GM06990 (cell line): ENCODE measurements at regions not wholly inside any gene's neighbourhood (a gene's known extent, or its start where the extent isn't known, plus 50 kb on each side); places are given as distances from the start of the nearest gene placed in this dataset.

Experiments used
- DNase-seq: peaks from one replicate; pipeline ENCODE4 v3.0.0-alpha.2; 2011; ENCODE audit not compliant: insufficient read length; ENCODE audit errors: extremely low read depth
- H3K27me3 ChIP-seq: replicated peaks from 2 replicates; pipeline ENCODE4 v1.6.0; 2011; ENCODE audit warnings: low read length; ENCODE audit not compliant: control insufficient read depth, insufficient read depth
- H3K36me3 ChIP-seq: 2 replicates; pipeline ENCODE4 v1.5.1; 2011; ENCODE audit warnings: low read length; ENCODE audit not compliant: control insufficient read depth, insufficient read depth
- H3K4me3 ChIP-seq: replicated peaks from 2 replicates; pipeline ENCODE4 v1.5.1; 2011; ENCODE audit warnings: low read depth, mild to moderate bottlenecking, control low read depth, low read length
- TF ChIP-seq, protein P1 (sequence below): IDR thresholded peaks from 2 replicates; pipeline ENCODE4 v1.5.1; 2011; ENCODE audit warnings: low read length, control low read depth, mild to moderate bottlenecking, inconsistent platforms; ENCODE audit not compliant: insufficient read depth, poor library complexity, severe bottlenecking

DNA sequence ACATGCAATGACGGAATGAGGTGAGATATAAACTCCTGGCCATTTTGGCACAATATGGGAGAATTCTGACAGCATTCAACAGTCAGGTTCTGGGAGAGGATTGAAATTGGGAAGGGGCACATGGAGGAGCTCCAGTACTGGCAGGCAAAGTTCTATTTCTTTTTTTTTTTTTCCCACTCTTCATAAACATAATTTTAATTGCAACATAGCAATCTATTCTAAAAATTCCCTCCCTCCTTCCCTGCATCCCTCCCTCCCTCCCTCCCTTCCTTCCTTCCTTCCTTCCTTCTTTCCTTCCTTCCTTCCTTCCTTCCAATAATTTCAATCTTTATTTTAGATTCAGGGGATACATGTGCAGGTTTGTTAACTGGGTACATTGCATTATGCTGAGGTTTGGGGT lies 93.2 kb downstream of the PTCSC3 start:
- Histone ChIP-seq H3K4me3 (no peak overlapping the region), H3K36me3 (no peaks in the 10 kb centered on the region), H3K27me3 (no peaks in the 10 kb centered on the region)
- no peak for DNase-seq
- TF ChIP-seq, protein P1, sequence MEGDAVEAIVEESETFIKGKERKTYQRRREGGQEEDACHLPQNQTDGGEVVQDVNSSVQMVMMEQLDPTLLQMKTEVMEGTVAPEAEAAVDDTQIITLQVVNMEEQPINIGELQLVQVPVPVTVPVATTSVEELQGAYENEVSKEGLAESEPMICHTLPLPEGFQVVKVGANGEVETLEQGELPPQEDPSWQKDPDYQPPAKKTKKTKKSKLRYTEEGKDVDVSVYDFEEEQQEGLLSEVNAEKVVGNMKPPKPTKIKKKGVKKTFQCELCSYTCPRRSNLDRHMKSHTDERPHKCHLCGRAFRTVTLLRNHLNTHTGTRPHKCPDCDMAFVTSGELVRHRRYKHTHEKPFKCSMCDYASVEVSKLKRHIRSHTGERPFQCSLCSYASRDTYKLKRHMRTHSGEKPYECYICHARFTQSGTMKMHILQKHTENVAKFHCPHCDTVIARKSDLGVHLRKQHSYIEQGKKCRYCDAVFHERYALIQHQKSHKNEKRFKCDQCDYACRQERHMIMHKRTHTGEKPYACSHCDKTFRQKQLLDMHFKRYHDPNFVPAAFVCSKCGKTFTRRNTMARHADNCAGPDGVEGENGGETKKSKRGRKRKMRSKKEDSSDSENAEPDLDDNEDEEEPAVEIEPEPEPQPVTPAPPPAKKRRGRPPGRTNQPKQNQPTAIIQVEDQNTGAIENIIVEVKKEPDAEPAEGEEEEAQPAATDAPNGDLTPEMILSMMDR, result no peak

DNA sequence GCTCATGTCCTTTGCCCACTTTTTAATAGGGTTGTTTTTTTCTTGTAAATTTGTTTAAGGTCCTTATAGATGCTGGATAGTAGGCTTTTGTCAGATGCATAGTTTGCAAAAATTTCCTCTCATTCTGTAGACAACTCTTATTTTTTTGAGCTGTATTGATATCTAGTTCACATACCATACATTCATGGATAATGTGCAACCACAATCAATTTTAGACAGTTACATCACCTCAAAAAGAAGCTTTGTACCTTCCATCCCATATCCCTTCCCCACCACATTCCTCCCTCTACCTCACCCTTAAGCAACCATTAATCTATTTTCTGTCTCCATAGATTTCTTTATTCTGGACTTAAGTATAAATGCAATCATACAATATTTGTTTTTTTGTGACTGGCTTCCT lies 98.4 kb downstream of the PTCSC3 start:
- TF ChIP-seq, protein P1, result no peak
- DNase-seq, result no peak
- Histone ChIP-seq H3K36me3 (no peaks in the 10 kb centered on the region), H3K27me3 (no peaks in the 10 kb centered on the region), H3K4me3 (no peak overlapping the region)

DNA sequence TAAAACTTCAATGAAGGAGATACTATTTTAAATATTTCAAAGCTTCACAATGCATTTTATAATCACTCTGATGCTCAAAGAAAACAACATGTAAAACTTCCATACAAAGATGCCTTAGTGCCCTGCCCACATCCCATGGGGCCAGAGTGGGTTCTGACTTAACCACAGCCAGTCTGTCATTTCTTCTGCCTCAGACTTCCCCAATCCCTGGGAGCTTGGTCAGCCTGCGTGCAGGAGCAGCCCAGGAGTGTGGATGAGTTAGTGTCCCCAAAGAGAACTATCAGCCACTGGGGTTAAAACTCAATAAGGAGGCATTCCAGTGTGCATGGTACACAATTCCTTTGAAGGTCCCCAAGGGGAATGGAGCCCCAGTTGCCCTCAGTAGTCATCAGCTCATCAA lies 100.3 kb downstream of the PTCSC3 start:
- no peak overlapping the region for H3K4me3 ChIP-seq
- H3K27me3 ChIP-seq, result no peaks in the 10 kb centered on the region
- no peak for DNase-seq
- H3K36me3 ChIP-seq, result no peaks in the 10 kb centered on the region
- TF ChIP-seq, protein P1, result no peak

DNA sequence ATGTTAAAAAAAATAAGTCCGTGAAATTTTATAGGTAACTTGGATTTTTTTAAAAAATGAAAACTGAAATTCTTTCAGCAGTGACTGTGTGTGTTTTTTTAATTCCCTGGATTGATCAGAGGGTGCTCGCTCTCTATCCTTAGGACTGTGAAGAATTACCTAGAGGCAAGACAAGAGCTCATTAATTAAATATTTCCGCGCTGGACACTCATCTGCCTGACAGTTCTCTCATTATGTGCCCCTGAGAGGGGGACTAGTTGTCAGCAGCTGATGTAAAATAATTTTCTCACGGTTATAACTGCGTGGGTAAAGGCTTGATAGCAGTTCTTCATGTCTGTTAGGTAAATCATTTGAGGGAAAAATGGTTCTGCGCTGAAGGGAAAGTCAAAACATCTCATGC lies 101.3 kb downstream of the PTCSC3 start:
- no peak for DNase-seq
- Histone ChIP-seq H3K27me3 (no peaks in the 10 kb centered on the region), H3K36me3 (no peaks in the 10 kb centered on the region), H3K4me3 (no peak overlapping the region)
- TF ChIP-seq, protein P1, result no peak

DNA sequence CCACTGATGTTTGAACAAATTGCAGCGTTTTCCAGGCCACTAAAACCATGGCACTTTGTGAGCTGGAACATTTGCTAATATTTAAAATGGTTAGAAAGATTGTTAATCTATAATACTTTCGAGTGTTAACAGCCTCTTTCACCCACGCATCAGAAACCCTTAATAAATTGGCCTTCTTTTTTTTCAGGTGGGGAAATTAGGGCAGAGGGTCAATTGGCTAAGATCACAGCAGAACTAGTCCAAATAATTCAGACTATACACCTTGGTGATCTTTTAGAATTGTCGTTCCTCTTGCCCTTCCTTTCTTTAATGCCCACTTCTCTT lies 105.8 kb downstream of the PTCSC3 start:
- TF ChIP-seq, protein P1, result no peak
- DNase-seq, result no peak
- H3K27me3 ChIP-seq, result no peaks in the 10 kb centered on the region

DNA sequence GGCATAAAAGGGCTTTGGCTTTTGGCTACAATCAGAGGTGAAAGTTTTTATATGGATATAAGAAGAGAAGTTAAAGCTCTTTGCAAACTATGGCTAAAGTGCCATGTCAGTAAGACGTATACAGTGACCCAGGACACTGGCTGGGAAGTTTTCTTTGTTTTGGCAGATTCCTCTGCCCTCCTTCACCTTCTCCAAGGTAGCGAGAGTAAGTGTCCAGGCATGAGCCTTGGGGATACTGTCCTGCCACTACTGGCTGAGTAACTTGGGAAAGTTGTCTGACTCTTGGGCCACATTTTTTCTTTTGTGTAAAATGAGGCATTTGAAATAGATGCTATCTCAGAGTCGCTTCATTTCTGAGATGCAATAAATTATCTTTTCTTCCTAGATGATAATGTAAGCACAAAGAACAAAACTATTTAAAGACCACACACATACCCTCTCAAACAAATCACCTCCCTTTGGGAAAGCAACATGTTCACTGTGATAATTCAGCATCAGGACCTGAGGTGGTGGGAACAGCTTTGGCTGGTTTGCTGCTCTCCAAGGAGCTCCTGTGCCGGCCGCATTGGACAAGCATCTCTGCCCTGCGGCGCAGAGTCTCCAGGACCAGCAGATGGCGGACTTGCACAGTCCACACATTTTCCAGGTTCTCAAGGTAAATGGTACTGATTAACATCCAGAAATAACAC lies 106.3 kb downstream of the PTCSC3 start:
- Histone ChIP-seq H3K36me3 (no peaks in the 10 kb centered on the region), H3K4me3 (no peak overlapping the region), H3K27me3 (no peaks in the 10 kb centered on the region)
- DNase-seq, result peak; percentile 31
- TF ChIP-seq, protein P1, result peak; percentile 88

More for the DNA sequence above, 105.8 kb downstream of the PTCSC3 start:
- Histone ChIP-seq H3K36me3 (no peaks in the 10 kb centered on the region), H3K4me3 (no peak overlapping the region)
